ENCODE measurements at regions not wholly inside any gene's neighbourhood (a gene's known extent, or its start where the extent isn't known, plus 50 kb on each side); places are given as distances from the start of the nearest gene placed in this dataset.

DNA sequence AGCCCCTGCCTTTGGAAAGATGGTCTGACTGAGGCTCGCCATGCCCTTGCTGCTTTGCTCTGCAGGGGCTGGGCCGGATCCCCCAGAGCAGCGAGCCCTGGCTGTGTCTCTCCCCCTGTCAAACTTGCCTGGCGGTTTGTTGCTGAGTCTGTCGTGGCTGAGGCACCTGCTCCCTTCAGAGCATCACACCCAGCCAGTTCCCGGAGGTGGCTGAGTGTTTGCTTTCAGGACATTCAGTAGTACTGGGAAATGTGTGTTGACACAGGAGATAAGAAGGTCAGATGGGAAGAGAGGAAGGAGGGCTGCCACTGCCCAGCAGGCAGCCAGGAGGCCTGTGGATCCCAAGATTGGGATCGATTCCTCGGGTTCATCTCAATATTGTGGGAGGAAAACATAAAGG, 62.9 kb downstream of the GADD45G start:
- Histone ChIP-seq H3F3A (ENCODE audit: insufficient read depth) (no peaks in the 10 kb centered on the region), H4K20me1 (ENCODE audit: low read depth, low read length) (no peaks in the 10 kb centered on the region), H3K79me2 (ENCODE audit: insufficient read depth, low read length) (no peaks in the 10 kb centered on the region), H3K27me3 (ENCODE audit: low read length) (no peaks in the 10 kb centered on the region), H3K36me3 (ENCODE audit: low read length) (no peaks in the 10 kb centered on the region), H3K9me2 (replicated peaks; ENCODE audit: insufficient read depth, low read length) (no peaks in the 10 kb centered on the region), H3K9me3 (ENCODE audit: insufficient read depth, low read length) (no peaks in the 10 kb centered on the region), H3K4me3 (ENCODE audit: insufficient read depth, low read length, poor library complexity, severe bottlenecking) (no peak overlapping the region), H3K9ac (ENCODE audit: low read length) (no peak overlapping the region), H3K4me2 (ENCODE audit: low read depth, low read length, poor library complexity, severe bottlenecking) (no peak overlapping the region), H2AFZ (ENCODE audit: low read depth, low read length, severe bottlenecking) (no peak overlapping the region), H3K27ac (ENCODE audit: low read depth, low read length) (no peak overlapping the region)
- TF ChIP-seq, protein P1, sequence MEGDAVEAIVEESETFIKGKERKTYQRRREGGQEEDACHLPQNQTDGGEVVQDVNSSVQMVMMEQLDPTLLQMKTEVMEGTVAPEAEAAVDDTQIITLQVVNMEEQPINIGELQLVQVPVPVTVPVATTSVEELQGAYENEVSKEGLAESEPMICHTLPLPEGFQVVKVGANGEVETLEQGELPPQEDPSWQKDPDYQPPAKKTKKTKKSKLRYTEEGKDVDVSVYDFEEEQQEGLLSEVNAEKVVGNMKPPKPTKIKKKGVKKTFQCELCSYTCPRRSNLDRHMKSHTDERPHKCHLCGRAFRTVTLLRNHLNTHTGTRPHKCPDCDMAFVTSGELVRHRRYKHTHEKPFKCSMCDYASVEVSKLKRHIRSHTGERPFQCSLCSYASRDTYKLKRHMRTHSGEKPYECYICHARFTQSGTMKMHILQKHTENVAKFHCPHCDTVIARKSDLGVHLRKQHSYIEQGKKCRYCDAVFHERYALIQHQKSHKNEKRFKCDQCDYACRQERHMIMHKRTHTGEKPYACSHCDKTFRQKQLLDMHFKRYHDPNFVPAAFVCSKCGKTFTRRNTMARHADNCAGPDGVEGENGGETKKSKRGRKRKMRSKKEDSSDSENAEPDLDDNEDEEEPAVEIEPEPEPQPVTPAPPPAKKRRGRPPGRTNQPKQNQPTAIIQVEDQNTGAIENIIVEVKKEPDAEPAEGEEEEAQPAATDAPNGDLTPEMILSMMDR (IDR thresholded peaks at IDR 0.05; ENCODE audit: insufficient read depth, low read length, poor library complexity, severe bottlenecking): no peak
- no peak for TF ChIP-seq EZH2phosphoT487 (conservative IDR thresholded peaks at IDR 0.05; ENCODE audit: low read length)

DNA sequence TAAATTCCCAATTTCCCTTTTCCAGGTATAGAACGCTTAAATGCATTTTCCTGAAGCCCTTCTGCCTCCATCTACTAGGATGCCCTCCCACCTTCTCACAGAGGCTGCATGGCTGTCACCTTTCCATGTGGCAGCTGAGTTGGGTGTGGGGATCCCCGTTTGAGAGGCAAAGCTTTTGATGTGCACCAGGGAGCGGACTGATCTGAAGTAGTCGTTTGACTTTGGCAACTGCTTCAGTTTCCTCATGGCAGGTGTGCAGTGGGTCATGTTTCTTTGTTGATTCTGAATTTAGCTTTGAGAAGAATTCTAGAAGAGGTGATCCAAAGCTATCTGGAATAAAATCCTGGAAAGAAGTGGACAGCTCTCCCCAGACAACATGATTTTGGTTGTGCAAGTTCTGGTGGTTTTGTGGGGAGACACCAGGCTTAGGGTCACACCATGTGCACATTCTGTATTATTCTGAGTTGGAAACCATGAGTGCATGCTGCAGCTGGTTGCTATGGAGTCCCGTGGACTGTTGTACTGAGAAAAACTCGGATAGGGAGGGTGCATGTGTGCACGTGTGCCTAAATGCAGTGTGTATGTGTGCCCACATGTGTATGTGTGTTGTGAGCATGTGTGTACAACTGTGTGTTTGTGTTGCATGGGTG, 63.5 kb downstream of the GADD45G start:
- Histone ChIP-seq H4K20me1 (ENCODE audit: low read depth, low read length) (no peaks in the 10 kb centered on the region), H3K27me3 (ENCODE audit: low read length) (no peaks in the 10 kb centered on the region), H3K4me2 (ENCODE audit: low read depth, low read length, poor library complexity, severe bottlenecking) (no peak overlapping the region), H2AFZ (ENCODE audit: low read depth, low read length, severe bottlenecking) (no peak overlapping the region), H3K4me3 (ENCODE audit: insufficient read depth, low read length, poor library complexity, severe bottlenecking) (no peak overlapping the region), H3K9ac (ENCODE audit: low read length) (no peak overlapping the region), H3F3A (ENCODE audit: insufficient read depth) (no peaks in the 10 kb centered on the region), H3K36me3 (ENCODE audit: low read length) (no peaks in the 10 kb centered on the region), H3K9me3 (ENCODE audit: insufficient read depth, low read length) (no peaks in the 10 kb centered on the region), H3K79me2 (ENCODE audit: insufficient read depth, low read length) (no peaks in the 10 kb centered on the region), H3K9me2 (replicated peaks; ENCODE audit: insufficient read depth, low read length) (no peaks in the 10 kb centered on the region), H3K27ac (ENCODE audit: low read depth, low read length) (no peak overlapping the region)
- TF ChIP-seq, protein P1 (IDR thresholded peaks at IDR 0.05; ENCODE audit: insufficient read depth, low read length, poor library complexity, severe bottlenecking): no peak
- no peak for TF ChIP-seq EZH2phosphoT487 (conservative IDR thresholded peaks at IDR 0.05; ENCODE audit: low read length)

DNA sequence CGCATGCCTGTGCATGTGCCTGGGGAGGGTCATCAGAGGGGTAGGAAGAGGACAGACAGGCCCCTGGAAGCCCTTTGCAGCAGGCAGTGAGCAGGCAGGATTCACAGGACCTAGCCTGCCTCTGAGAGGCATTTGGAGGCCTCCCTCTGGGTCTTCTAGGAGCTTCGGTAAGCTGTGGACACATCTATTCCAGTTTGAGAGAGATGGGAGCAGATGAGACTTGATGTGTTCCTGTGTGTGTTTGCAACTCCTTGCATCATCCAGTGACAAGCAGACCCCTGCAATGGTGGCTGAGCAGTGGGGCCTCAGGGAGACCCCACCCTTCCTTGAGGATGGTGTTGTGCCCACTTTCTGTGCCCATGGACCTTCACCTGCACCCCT, 64.0 kb downstream of the GADD45G start:
- H3K36me3 ChIP-seq (ENCODE audit: low read length): no peaks in the 10 kb centered on the region
- H2AFZ ChIP-seq (ENCODE audit: low read depth, low read length, severe bottlenecking): no peak overlapping the region
- H3K27me3 ChIP-seq (ENCODE audit: low read length): no peaks in the 10 kb centered on the region
- no peak overlapping the region for H3K27ac ChIP-seq (ENCODE audit: low read depth, low read length)
- TF ChIP-seq, protein P1 (IDR thresholded peaks at IDR 0.05; ENCODE audit: insufficient read depth, low read length, poor library complexity, severe bottlenecking): no peak
- TF ChIP-seq EZH2phosphoT487 (conservative IDR thresholded peaks at IDR 0.05; ENCODE audit: low read length): no peak
- no peaks in the 10 kb centered on the region for H3K79me2 ChIP-seq (ENCODE audit: insufficient read depth, low read length)
- H4K20me1 ChIP-seq (ENCODE audit: low read depth, low read length): no peaks in the 10 kb centered on the region
- H3K9me3 ChIP-seq (ENCODE audit: insufficient read depth, low read length): no peaks in the 10 kb centered on the region
- no peak overlapping the region for H3K4me2 ChIP-seq (ENCODE audit: low read depth, low read length, poor library complexity, severe bottlenecking)
- H3K9ac ChIP-seq (ENCODE audit: low read length): no peak overlapping the region
- no peaks in the 10 kb centered on the region for H3F3A ChIP-seq (ENCODE audit: insufficient read depth)
- H3K9me2 ChIP-seq (replicated peaks; ENCODE audit: insufficient read depth, low read length): no peaks in the 10 kb centered on the region
- no peak overlapping the region for H3K4me3 ChIP-seq (ENCODE audit: insufficient read depth, low read length, poor library complexity, severe bottlenecking)

All from SU-DHL-6 (cell line).